Fibroblast of mammary gland (primary cell): ENCODE measurements at regions not wholly inside any gene's neighbourhood (a gene's known extent, or its start where the extent isn't known, plus 50 kb on each side); places are given as distances from the start of the nearest gene placed in this dataset.
"Not testable (repeated sequence)": the region's sequence is repeated elsewhere in the genome, so short reads cannot be mapped to it uniquely, and the experiment has no call there.

ENCODE experiments used
- DNase-seq: peaks from one replicate; pipeline ENCODE4 v3.0.0-alpha.2; 2010; ENCODE audit warnings: low read depth
- H3K4me3 ChIP-seq: 2 replicates; pipeline ENCODE4 v1.5.1; 2011; ENCODE audit warnings: low read depth, mild to moderate bottlenecking, low read length, moderate library complexity; ENCODE audit not compliant: control insufficient read depth
- TF ChIP-seq, protein P1 (sequence below): conservative IDR thresholded peaks from 2 replicates; pipeline ENCODE4 v1.5.1; 2011; ENCODE audit warnings: low read depth, low read length, inconsistent platforms; ENCODE audit not compliant: control insufficient read depth, insufficient read depth

DNA sequence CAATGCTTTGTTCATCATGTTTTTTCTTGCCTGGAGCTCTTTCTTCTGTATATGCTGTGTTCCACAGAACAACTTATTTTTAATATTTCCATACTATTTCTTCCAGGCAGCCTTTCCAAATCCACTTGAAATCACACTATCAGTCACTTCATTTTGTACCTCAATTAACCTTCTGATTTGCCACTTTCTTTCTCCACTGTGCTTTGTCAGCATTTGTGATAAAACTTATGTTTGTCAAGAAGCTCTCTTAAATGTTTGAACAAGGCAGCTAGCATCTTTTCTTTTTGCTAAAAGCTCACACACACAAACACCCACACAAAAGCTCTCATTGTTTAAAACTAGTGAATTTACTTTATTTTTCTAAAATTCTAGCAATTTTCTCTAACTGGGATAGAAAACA is 2014.7 kb upstream of the RAG2 start:
- TF ChIP-seq, protein P1, sequence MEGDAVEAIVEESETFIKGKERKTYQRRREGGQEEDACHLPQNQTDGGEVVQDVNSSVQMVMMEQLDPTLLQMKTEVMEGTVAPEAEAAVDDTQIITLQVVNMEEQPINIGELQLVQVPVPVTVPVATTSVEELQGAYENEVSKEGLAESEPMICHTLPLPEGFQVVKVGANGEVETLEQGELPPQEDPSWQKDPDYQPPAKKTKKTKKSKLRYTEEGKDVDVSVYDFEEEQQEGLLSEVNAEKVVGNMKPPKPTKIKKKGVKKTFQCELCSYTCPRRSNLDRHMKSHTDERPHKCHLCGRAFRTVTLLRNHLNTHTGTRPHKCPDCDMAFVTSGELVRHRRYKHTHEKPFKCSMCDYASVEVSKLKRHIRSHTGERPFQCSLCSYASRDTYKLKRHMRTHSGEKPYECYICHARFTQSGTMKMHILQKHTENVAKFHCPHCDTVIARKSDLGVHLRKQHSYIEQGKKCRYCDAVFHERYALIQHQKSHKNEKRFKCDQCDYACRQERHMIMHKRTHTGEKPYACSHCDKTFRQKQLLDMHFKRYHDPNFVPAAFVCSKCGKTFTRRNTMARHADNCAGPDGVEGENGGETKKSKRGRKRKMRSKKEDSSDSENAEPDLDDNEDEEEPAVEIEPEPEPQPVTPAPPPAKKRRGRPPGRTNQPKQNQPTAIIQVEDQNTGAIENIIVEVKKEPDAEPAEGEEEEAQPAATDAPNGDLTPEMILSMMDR = no peak
- no peak overlapping the region for H3K4me3 ChIP-seq
- DNase-seq = no peak

DNA sequence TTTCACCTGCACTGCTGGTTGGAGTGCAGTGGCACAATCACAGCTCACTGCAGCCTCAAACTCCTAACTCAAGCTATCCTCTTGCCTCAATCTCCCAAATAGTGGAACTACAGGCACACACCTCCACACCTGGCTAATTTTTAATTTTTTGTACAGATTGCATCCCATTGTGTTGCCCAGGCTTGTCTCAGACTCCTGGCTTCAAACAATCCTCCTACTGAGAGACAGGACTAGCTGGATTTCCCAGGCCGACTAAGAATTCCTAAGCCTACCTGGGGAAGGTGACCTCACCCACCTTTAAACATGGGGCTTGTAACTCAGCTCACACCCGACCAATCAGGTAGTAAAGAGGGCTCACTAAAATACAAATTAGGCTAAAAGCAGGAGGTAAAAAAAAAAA is 2003.3 kb upstream of the RAG2 start:
- not testable (repeated sequence) for H3K4me3 ChIP-seq, DNase-seq

DNA sequence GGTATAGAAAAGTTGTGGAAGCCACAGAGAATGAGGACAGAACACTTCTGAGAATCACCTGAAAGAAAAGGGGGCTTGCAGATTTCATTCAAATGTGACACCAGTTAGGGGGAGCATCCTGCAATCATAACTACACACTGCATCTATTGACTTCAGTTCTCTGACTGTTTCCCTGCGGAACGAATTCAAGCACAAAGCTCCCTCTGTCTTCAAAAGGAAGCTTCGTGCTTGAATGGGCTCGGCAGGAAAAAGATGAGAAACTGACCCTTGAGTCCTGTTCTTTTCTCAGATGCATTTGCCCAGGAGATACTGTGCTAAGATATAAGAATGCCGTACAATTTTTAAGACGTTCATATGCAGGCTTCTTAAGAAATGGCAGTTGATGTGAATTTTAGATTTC is 2000.4 kb upstream of the RAG2 start:
- DNase-seq = no peak
- TF ChIP-seq, protein P1 = no peak
- no peak overlapping the region for H3K4me3 ChIP-seq

DNA sequence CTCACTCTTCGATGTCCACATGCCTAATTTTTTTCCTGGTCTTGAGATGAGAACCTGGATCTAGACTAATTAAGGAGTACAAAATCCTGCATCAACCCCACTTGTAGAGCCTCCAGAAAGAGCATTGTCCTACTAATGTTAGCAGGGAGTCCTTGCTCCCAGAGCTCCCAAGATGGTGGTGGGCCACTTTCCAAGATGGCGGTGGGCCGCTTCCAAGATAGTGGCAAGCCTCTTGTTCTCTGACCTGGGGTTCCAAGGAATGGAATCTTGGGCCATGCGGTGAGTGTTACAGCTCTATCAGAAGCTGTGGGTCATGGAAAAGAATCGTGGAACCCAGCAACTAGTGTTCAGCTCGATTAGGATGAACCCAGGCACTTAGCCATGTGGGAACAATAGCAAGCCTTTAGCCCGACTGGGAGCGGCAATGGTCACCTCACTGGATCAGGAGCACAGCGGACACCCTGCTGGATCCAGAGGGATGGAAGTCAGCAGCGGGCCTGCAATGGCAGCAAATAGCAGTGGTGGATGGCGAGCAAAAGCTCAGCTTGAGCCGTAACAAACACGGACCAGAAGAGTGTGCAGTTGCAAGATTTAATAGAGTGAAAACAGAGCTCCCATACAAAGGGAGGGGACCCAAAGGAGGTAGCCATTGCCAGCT is 1997.5 kb upstream of the RAG2 start:
- not testable (repeated sequence) for H3K4me3 ChIP-seq, DNase-seq

DNA sequence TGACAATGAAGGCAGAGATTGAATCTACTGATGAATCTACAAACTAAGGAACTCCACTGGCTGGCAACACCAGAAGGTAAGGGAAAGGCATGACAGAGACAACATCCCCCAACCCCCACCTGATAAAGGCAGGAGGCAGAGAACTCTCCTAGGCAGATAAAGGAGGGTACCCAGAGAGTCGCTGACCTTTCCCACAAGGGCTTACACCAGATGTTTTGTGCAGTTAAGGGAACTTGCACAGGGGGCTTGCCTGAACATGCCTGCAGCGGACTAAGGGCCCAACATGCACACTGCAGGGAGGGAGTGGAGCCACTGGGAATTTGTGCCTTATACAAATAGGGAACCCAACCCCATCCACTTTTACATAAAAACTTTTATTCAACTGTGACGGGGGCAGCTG is 1996.9 kb upstream of the RAG2 start:
- H3K4me3 ChIP-seq = no peak overlapping the region
- DNase-seq = no peak
- TF ChIP-seq, protein P1 = no peak

DNA sequence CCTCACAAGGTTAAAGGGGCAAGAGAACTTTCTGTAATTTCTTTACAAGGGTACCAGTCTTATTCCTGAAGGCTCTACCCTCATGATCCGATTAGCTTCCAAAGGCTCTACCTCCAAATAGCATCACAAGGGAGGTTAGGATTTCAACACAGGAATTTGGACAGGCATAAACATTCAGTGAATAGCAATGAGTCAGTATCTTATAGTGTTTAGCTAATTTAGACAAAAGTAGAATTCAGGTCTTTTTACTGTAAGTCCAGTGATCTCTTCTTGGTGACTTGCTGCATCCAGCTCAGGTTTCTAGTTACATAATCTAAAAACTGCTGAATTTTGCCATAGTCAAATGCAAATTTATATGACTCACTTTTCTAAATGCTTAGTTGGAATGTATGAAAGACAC is 1995.6 kb upstream of the RAG2 start:
- TF ChIP-seq, protein P1 = no peak

DNA sequence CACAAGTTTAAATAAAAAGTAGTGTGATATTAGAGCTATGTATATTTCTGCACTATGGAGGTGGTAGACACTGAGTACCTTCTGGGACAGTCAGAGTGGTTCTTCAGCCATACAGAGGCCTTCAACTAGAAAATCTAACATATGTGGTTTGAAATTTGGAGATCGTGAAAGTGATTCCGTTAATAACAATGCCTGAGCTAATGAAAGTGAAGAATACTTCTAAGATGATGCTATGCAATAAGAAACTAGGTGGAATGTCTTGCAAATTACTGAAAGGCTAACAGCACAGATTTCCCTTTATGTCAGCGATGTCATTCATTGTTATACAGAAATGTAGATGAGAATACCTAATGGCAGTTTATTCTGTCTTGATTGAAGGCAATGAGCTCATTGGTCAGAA is 1984.7 kb upstream of the RAG2 start:
- DNase-seq = no peak
- no peak overlapping the region for H3K4me3 ChIP-seq
- TF ChIP-seq, protein P1 = no peak

More for the DNA sequence above, 1995.6 kb upstream of the RAG2 start:
- H3K4me3 ChIP-seq = no peak overlapping the region
- DNase-seq = no peak

DNA sequence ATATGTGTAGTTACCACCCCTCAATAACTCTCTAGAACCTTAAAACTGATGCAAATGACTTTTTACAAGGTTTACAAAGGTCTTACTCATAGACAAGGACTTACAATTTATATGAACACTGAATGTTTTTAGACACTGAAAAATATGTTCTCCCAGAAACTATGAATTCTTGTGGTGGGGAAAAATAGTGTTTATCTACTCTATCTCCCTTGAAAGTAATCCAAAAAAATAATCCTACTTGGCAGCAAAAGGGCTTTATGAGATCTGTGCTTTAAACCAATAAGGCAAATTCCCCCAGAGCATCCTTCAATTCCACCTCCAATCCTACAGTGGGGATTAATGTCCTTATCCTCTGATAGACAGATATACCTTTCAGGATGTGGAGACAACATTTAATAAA is 1984.1 kb upstream of the RAG2 start:
- TF ChIP-seq, protein P1 = no peak
- H3K4me3 ChIP-seq = no peak overlapping the region
- DNase-seq = no peak
